ENCODE measurements at regions not wholly inside any gene's neighbourhood (a gene's known extent, or its start where the extent isn't known, plus 50 kb on each side); places are given as distances from the start of the nearest gene placed in this dataset.

DNA sequence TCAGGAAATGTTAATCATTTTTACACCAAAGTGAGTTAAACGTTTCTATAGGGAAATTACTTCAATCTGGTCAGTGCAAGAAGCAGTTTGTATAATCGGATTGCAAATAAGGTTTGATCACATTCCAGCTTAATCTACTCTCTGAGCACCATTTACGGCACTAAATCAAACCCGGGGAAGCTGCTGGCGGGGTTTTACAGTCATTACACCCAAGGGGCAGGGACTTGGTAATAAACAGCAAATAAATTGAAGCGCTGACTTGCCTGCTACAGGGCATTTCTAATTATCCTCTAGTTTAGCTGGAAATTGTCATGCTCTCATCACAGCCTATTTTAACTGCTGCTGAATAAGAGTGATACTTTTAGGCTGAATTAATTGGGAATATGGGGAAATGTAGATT lies 152.1 kb upstream of the SOX21 start:
- no peaks in the 10 kb centered on the region for H3K36me3 ChIP-seq
- H3K27ac ChIP-seq: no peak overlapping the region
- intact Hi-C loops (cut with DNase I): no loop called here
- H3K4me1 ChIP-seq: peaks cover 11% of the 10 kb centered on the region
- no peak overlapping the region for H3K4me3 ChIP-seq
- no peak for DNase-seq (ENCODE audit: extremely low spot score in 2 of 2)
- TF ChIP-seq POLR2A (IDR thresholded peaks at IDR 0.05): no peak
- TF ChIP-seq POLR2AphosphoS5 (IDR thresholded peaks at IDR 0.05; ENCODE audit: insufficient read depth in 1 of 2, low read depth in 1 of 2): no peak
- TF ChIP-seq, protein P1, sequence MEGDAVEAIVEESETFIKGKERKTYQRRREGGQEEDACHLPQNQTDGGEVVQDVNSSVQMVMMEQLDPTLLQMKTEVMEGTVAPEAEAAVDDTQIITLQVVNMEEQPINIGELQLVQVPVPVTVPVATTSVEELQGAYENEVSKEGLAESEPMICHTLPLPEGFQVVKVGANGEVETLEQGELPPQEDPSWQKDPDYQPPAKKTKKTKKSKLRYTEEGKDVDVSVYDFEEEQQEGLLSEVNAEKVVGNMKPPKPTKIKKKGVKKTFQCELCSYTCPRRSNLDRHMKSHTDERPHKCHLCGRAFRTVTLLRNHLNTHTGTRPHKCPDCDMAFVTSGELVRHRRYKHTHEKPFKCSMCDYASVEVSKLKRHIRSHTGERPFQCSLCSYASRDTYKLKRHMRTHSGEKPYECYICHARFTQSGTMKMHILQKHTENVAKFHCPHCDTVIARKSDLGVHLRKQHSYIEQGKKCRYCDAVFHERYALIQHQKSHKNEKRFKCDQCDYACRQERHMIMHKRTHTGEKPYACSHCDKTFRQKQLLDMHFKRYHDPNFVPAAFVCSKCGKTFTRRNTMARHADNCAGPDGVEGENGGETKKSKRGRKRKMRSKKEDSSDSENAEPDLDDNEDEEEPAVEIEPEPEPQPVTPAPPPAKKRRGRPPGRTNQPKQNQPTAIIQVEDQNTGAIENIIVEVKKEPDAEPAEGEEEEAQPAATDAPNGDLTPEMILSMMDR (IDR thresholded peaks at IDR 0.05): no peak
- no peaks in the 10 kb centered on the region for H3K27me3 ChIP-seq
- H3K9me3 ChIP-seq: no peaks in the 10 kb centered on the region

DNA sequence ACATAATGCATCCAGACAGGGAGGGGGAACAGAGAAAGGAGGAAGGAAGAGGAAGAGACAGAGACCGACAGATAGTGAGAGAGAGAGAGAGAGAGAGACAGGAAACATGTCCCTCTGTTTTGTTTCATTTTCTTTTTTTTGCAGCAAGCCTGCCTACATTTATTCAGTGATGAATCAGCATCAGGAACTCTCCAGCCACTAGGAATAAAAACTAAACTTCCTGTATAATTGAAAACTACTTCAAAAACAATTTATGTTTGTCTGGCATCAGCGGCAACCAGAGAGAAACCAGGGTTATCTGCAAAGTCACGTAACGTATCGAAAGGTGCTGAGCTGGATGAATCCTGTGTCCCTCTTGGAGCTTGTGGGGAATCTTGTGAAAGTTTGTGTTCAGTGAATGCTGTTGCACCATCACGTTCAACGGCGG lies 148.6 kb upstream of the SOX21 start:
- DNase-seq (ENCODE audit: extremely low spot score in 2 of 2): no peak
- H3K27me3 ChIP-seq: no peaks in the 10 kb centered on the region
- H3K4me3 ChIP-seq: peak overlapping the region; percentile 20 to 30
- H3K4me1 ChIP-seq: peaks cover 16% of the 10 kb centered on the region
- H3K36me3 ChIP-seq: no peaks in the 10 kb centered on the region
- TF ChIP-seq POLR2A (IDR thresholded peaks at IDR 0.05): no peak
- TF ChIP-seq POLR2AphosphoS5 (IDR thresholded peaks at IDR 0.05; ENCODE audit: insufficient read depth in 1 of 2, low read depth in 1 of 2): no peak
- TF ChIP-seq, protein P1 (IDR thresholded peaks at IDR 0.05): no peak
- no peaks in the 10 kb centered on the region for H3K9me3 ChIP-seq
- H3K27ac ChIP-seq: no peak overlapping the region
- intact Hi-C loops (cut with DNase I): no loop called here

DNA sequence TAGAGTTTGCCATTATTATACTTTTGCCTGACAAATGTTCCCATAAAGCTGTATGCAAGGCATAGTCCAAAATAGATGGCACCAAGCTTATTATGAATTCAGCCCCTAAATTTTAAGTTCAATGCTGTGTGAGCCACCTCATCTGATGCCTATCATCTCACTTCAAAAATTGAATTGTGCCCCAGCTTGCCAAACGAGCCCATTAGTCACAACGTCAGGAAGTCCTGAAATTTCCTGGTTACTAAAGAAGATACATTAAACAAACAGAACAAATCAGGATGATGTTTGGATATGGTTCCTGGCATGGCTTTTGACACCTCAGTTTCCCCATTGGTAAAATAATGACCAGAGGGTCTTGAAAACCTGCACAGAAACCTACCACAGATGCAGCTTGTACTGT lies 147.5 kb upstream of the SOX21 start:
- Histone ChIP-seq H3K4me1 (peaks cover 16% of the 10 kb centered on the region), H3K27me3 (no peaks in the 10 kb centered on the region), H3K4me3 (no peak overlapping the region), H3K27ac (no peak overlapping the region), H3K36me3 (no peaks in the 10 kb centered on the region), H3K9me3 (no peaks in the 10 kb centered on the region)
- TF ChIP-seq POLR2AphosphoS5 (IDR thresholded peaks at IDR 0.05; ENCODE audit: insufficient read depth in 1 of 2, low read depth in 1 of 2) (no peak), POLR2A (IDR thresholded peaks at IDR 0.05) (no peak)
- TF ChIP-seq, protein P1 (IDR thresholded peaks at IDR 0.05): no peak
- intact Hi-C loops (cut with DNase I): no loop called here
- DNase-seq (ENCODE audit: extremely low spot score in 2 of 2): no peak

DNA sequence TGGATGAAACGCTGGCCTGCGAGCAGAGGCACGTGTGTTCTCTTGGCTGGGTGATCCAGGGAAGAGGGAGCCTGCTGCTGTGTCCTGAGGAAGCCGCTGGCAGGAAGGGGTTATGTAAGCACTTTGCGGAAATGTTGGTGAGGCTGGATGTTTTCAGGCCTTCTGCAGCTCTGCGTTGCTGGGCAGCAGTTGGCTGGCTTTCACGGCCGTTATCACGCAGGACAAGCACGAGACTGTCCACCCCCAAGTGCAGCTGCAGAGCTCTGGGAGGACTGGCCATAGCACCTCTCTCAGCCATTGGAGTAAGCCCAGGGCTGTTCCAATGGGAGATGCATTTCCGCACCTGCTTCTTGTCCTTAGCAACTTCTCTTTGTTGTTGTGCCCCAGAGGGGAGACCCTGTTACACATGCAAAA lies 146.9 kb upstream of the SOX21 start:
- no peaks in the 10 kb centered on the region for H3K27me3 ChIP-seq
- H3K4me3 ChIP-seq: no peak overlapping the region
- H3K4me1 ChIP-seq: peaks cover 16% of the 10 kb centered on the region
- DNase-seq (ENCODE audit: extremely low spot score in 2 of 2): no peak
- intact Hi-C loops (cut with DNase I): no loop called here
- H3K9me3 ChIP-seq: no peaks in the 10 kb centered on the region
- TF ChIP-seq POLR2A (IDR thresholded peaks at IDR 0.05) (no peak), POLR2AphosphoS5 (IDR thresholded peaks at IDR 0.05; ENCODE audit: insufficient read depth in 1 of 2, low read depth in 1 of 2) (no peak)
- TF ChIP-seq, protein P1 (IDR thresholded peaks at IDR 0.05): no peak
- H3K36me3 ChIP-seq: no peaks in the 10 kb centered on the region
- H3K27ac ChIP-seq: no peak overlapping the region

DNA sequence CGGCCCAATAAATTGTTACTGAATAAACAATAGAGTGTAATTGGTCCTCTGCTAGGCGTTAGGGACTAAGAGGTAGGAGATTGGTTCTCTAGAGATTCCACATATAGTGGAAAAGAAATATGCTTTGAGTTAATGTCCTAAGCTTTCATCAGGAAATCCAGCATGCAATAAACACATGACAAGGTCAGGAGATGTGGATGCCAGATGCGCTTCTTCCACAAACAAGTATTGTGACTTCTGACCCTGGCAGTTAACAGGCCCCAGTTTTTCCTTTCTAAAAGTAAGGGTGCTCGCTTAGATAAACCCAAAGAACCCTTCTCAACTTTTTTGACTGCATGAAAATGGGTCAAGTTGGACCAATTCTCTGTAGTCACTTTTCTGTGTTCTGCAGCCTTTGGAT lies 146.5 kb upstream of the SOX21 start:
- H3K27ac ChIP-seq: no peak overlapping the region
- H3K4me3 ChIP-seq: no peak overlapping the region
- no peaks in the 10 kb centered on the region for H3K36me3 ChIP-seq
- no peaks in the 10 kb centered on the region for H3K9me3 ChIP-seq
- TF ChIP-seq, protein P1 (IDR thresholded peaks at IDR 0.05): no peak
- TF ChIP-seq POLR2A (IDR thresholded peaks at IDR 0.05) (no peak), POLR2AphosphoS5 (IDR thresholded peaks at IDR 0.05; ENCODE audit: insufficient read depth in 1 of 2, low read depth in 1 of 2) (no peak)
- no peaks in the 10 kb centered on the region for H3K27me3 ChIP-seq
- intact Hi-C loops (cut with DNase I): no loop called here
- DNase-seq (ENCODE audit: extremely low spot score in 2 of 2): no peak
- H3K4me1 ChIP-seq: peaks cover 16% of the 10 kb centered on the region
